GM21447 (cell line): ENCODE measurements at regions not wholly inside any gene's neighbourhood (a gene's known extent, or its start where the extent isn't known, plus 50 kb on each side); places are given as distances from the start of the nearest gene placed in this dataset.

Experiments
- ATAC-seq: cut with Tn5 transposase; IDR thresholded peaks from one replicate; pipeline ENCODE4 v1.9.1; 2021; ENCODE audit not compliant: unreplicated experiment

DNA sequence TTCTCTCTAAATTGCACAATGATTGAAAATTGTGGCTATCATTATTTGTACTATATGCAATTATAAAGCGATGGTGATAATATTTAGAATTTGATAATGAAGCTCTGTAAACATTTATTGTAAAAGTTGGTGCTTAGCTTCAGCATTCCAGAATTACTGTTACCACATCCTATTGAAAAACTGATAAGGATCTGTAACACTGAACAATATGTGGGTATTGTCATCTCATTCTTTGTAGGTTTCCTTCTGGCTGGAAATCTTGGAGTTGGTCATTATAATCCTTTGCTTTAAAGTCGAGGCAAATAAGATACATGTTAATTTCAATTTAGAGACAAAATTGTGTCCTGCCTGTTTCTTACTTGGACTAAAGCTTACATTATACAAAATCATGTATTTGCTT is 323.4 kb upstream of the GOLIM4 start:
- ATAC-seq: no peak

DNA sequence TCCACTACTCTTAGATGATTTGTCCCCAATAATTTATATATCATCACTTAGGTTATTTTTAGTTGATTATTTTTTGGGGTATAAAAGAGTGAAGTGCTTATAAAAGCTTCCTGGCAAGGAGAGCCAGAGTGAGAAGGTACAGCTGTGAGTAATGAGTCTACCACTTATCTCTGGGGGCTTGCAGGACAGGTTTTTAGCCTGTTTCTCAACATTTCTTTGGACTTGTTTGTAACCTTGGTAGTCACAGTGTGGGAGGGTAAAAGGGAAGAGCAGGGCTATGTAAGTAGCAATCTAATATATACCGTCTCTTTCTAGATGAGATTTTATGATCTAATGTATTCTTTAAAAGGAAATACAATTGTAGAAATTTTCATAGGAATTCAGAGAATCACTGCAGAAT is 321.3 kb upstream of the GOLIM4 start:
- no peak for ATAC-seq

DNA sequence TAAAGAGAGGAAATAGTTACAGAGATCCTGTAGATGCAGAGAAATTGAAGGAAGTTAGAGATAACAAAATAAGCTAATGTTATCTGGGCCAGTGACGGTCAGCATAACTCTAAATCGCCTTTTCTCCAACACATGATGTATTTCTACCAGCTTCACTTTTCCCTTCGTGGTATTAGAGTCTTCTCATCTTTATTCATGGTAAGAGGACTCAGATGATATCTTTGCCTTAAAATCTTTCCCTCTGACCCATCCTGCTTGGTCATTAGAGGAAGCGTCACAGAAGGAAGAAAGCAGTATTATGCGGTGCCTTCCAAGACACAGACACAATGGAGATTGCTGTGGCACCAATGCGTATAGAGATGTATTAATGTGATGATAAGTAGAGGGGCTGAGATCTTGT is 320.7 kb upstream of the GOLIM4 start:
- ATAC-seq: no peak

DNA sequence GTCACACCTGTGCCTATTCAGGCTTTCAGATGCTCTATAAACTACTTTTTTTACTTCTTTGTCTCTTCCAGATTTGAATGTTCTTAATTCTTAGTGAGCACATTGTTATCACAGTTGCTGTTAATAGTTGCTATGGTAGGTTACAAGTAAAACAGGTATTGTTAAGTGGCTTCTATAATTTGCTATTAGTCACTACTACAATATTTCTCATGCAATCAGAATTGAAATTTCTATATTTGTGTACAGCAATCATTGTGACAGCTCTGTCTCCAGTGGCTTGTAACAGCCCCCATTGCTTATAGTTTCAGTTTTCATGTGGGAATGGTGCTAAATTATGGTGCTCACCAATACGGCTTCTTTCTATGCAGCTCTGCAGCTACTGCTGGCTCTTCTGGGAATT is 318.4 kb upstream of the GOLIM4 start:
- ATAC-seq: no peak

DNA sequence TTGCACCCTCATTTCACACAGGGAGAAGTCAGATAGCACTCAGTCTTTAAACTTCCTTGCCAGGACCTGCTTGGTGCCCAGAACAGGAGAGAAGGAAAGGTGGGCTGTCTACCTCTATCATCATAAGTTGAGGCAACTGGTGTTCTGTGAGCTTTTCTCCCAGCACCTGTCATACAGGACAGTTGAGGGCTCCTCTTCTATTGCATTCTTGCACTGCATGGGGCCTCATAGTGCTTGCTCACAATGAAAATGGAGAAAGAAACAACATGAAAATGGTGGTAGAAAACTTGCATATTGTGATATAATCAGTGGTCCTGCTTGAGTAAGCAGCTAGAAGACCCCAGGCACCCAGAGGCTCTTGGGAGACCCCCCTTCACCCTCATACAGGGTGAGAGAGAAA is 311.7 kb upstream of the GOLIM4 start:
- ATAC-seq: no peak

DNA sequence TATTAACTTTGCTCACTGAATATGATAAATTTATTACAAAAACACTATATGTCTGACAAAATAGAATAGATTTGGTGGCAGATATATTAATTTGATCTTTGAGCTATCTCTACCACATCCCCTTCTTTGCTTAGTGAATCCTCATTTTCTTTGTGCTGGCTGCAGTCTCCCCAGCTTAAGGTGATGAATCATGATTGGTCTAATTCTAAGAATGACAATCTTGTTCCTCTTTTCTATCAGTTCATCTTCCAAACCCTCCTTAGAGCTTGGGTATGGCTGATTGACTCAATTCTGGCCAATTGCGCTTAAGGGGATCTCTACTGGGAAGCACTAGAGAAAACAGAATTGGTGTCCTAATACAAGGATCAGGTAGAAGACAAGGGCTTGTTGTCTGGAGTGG is 309.6 kb upstream of the GOLIM4 start:
- no peak for ATAC-seq

DNA sequence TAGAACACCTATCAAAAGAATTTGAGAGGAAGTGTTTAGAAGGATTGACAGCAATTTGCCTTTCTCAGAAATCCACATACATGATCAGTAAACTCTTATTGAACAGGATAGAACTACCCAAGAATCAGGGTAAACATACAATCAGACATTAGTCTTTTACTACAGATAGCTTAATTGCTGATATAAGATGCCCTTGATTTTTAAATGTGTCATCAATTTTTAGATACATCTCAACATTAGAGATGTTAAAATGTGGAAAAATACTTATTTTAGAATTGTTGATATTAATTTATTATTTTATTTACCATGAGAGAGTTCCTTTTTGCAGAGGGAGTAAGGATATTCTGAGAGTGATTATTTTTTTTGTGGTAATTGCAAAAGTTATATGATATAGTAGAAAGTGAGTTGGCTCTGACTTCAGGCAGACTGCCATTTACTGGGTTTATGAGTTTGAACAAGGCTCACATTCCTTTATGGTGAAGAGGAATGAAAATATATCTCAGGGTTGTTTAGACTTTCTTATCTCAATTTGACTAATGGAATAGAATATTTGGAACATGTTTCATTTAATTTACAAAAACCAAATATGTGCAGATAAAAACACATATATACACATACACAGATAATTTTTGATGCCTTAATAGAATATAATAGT is 302.8 kb upstream of the GOLIM4 start:
- no peak for ATAC-seq

DNA sequence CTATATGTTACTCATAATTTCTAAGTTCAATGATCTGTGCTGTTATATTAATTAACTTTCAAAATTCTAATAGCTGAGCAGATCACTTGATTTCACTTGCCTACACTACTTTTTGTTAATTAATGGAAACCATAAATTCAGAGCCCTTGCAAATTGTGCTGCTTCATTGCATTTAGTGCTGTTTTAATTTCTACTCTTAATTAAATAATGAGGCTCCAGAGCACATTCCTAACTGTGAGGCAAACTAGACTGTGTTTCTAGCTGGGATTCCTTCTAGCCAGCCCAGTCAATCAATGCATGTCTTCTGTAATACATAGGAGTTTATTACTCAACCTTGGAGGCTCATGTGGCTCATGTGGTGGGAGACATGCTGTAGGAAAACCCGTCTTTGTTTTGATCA is 301.1 kb upstream of the GOLIM4 start:
- ATAC-seq: no peak

DNA sequence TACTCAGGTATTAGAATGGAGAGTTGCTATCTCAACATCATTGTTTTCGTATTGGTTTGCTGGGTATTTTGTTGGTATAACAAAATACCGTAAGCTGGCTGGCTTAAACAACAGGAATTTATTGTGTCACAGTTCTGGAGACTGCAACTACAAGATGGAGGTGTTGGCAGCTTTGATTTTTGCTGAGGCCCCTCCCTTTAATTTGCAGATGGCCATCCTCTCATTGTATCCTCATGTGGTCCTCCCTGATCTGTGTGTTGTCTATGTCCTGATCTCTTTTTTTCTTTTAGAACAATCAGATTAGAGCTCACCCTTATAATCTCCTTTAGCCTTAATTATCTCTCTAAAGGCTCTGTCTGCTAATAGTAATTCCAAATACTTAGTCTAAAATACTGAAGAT is 299.8 kb upstream of the GOLIM4 start:
- no peak for ATAC-seq

DNA sequence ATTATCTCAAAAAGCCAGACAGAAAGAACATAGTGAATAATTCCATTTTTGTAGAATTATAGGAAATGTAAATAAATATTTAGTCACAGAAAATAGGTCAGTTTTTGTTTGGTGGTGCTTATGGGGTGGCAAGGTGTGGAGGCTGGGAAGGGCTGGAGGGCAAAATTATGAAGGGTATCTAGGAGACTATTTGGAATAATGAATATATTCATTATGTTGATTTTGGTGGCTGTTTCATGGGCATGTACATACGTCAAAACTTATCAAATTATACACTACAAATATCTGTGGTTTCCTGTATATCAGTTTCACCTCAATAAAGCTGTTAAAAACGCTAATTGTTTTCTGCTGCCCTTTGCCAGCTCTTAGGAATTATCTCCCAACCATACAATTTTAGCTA is 298.7 kb upstream of the GOLIM4 start:
- no peak for ATAC-seq

DNA sequence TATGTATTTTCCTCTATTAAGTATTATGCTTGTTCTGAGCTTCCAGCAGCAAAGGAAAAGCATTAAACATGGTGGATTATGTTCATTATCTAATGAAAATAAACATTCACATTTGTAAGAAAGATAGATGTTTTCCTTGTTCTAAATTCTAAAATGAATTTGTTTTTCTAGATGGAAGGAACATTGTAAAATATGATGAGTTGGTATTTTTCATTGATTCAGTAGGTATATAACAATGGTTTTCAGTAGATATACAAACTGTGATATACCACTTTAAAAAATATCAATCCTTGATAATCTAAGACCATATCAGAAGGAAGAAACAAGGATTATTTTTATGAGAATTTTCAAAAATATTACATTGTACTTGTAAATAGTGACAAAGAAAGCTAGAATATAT is 290.6 kb upstream of the GOLIM4 start:
- ATAC-seq: no peak

DNA sequence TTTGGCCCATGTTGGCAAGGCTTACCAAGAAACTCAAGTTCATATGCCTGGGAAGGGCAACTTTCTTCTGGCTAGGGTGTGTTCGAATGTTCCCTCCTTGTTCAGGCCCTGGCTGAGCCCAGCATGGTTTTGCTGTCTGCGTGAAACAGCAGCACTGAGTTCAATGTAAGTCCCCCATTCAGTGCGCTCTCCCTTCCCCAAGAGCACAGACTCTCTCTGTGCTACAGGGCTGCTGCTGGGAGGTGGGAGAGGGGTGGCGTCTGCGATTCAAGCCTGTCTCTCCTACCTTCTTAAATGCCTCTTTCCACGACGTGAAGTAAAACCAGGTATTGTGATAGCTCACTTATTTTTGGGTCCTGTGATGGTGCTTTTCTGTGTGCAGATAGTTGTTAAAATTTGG is 289.3 kb upstream of the GOLIM4 start:
- no peak for ATAC-seq

DNA sequence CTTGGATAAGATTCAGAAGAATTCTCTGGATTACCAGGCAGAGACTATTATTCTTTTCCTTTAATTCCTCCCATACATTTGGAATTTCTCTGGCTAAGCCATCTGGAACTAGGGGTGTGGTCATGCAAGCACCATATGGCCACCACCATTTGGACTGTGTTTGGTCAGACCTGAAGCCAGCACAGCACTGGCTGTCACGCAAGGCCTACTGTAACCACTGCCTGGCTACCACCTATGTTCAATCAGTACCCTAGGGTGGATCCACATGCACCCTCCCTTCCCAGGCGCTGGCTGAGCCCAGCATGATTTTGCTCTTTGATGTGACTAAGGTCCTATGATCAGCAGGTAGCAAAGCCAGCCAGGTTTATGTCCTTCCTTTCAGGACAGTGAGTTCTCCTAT is 287.8 kb upstream of the GOLIM4 start:
- no peak for ATAC-seq

DNA sequence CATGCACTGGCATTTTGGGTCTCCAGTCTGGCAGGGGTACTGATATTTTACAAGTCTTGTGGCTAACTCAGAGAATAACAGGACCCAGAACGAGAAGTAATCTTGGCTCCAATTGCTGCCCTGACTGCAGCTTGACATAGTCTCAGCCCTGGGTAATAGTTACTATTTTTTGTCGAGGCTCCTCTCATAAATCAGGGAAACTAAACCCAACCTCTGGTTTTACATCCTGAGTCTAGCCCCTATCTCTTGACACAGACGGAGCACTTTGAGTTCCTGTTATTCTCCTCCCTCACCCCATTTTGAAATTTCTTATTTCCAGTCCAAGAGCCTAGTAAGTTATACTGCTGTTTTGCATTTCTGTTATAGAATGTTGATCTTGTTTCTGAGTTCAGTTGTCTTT is 276.1 kb upstream of the GOLIM4 start:
- ATAC-seq: no peak

DNA sequence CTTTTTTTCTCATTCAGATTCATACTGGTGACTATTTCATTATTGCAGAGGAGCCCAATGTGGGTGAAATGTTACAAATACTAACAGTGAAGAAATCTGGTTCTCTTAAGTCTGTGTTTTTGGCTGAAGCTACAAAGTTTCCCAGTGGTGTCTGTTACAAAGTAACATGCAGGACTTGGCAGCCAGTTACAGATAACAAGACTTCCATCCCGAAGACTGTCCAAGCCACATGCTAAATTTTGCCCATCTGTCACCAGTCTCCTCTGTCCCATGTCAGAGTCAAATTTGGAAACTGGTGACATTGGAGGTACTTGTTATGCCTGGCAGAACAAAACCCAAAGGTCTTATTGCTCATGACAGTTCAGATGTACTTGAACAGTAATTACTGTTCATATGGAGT is 269.2 kb upstream of the GOLIM4 start:
- no peak for ATAC-seq

DNA sequence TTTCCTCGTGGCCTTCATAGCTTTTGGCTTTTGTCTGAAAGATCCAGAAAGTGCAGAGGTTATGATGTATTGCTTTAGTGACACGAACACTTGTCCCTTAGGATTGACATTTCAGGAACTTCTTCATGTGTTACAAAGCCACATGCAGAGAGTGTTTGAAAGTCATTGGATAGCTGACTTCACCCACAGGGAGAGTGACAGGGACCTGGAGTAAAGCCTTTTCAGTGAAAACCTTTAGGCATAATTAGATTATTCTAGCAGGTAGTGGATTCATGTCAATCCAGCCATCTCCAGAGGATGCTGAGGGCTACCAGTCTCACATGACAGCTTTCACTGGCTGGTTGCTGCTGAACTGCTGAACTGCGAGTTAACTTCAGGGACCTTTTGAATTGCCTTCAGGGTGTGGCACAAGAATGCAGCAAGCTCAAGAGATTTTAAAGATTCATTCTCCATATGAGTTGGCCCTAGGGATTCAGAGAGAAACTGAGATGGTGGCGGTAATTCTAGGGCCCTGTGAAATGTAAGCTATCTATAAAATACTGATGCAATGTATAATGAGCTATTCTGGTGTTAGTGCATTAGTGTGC is 267.0 kb upstream of the GOLIM4 start:
- no peak for ATAC-seq

DNA sequence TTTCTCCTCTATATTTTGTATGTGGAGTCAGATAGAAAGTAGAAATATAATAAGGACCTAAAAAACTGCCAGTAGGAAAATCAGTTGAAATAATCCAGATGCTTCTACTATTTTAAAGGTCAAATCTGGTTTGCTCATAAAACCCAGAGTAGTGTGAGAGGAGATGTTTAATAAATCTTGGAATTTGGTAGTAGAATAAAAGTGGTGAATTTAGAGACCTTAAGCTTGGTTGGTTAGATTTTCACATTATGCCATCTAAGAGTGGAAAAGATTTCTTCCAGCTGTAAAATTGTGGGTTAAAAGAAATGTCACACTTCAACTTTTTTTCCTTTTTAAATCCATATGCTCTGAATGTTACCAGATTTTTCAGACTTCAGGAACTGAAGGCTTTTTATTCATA is 266.4 kb upstream of the GOLIM4 start:
- ATAC-seq: no peak

DNA sequence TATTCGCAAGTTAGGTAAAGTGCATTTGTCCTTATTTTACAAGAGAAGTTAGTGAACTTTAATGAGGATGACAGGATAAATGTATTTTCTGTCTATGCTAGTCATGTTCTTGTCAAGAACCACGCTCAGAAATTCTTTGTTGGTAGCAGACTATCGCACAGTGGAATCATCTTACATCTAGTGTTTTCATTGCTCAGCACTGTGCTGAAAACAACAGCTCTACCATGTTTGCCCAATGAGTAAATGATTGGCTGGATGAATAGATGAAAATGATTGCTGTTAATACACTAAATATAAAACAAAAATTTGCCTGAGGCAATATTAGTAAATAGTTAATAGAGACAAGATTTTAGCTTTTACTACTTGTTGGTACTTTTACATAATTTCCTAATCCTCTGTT is 265.3 kb upstream of the GOLIM4 start:
- no peak for ATAC-seq

DNA sequence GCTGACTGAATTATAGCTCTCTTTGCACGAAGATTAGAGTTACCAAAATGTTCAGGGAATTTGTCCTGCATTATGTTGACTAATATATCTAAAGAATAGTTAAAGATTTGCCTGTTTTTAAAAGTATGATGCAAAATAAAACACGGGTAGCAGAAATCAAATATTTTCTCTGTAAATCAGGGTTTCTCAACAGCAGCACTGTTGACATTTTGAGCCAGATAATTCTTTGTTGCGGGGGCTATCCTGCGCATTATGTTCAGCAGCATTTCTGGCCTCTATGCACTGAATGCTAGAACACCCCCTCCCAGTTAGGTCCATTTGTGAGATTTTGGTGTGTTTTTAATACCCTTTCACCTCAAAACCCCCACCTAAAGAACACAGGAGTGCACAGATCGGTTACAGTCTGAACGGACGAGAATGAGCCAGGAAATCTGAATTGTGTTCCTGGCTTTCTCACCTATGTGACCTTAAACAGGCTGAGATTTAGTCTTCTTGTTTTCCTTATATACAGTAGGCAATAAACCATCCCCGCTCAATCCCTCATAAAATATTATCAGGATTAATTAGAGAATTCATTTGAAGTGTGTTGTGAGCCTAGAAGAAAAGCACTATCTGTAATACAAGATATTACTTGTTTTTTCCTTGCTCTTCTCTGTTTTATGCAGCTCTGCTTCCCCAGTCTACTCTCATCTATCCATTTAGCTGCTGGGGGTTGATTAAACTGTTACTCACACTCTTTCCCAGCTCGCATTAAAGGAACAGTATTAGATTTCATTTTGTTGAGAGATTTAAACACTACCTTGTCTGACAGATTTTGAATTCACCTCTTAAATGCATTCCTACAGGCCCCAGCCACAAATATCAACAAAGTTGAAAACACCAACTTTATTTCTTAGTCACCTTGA is 247.5 kb upstream of the GOLIM4 start:
- no peak for ATAC-seq

DNA sequence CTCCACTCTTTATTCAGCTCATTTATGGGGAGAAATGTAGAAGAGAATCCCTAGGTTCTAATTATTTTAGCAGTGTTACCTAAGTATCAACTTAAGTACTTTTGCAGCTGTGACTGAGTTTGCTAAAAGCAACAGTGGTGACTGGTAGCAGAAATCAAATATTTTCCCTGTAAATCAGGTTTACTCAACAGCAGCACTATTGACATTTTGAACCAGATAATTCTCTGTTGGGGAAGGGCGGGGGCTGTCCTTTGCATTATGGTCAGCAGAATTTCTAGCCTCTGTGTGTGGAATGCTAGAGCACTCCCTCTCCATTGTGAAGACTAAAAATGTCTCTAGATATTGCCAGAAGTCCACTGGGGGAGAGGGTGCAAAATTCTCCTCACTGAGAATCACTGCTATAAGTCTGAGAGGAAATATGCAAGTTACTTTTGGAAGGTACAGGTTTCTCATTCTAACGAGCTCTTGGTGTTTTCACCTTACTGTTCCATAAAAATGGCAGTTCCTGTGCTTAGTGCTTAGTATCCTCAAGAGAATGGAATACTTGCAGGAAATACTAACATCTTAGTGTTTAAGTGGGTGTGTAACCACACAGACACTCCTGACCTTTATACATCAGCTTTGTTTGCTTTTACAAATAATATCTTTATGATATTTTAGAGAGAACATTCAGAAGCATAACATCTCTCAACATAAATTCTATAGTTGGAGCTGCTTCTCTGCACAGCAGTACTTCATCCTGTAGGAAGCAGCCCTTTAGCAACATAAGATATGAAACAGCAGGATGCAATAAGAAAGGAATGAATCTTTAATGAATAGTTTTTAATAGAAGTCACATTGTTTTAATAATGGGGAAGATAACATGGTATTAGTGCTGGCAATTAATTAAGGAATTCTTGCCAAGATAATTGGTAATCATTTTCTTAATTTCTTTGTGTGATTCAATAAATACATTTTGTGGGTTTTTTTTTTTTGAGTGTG is 246.5 kb upstream of the GOLIM4 start:
- ATAC-seq: no peak

DNA sequence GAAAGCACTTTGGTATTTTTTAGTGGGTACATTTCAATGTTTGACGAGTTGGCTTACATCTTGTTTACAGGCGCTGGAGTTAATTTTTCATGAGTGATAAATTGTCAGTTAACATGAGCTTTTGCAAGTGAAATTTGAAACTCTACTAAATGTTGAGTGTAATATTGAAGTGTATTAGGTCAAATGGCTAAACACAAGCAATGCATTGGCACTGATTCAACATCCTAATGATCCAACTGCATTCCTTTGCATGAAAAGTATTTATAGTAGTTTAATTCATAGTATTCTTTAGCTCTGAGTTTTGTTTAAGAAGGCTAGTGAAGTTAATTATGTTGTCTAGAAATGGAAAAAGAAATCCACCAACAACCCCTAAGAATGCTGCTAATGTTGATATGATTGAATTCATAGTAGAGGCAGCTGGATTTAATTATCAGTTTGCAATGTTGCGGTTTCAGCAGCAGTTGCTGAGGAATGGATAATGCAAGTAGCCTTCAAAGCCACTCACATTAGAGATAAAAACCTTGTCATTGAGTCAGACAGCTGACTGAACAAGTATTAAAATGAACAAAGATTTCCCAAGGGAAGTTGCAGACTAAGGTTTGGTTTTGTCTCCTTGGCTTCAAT is 245.6 kb upstream of the GOLIM4 start:
- no peak for ATAC-seq
